ENCODE measurements at regions not wholly inside any gene's neighbourhood (a gene's known extent, or its start where the extent isn't known, plus 50 kb on each side); places are given as distances from the start of the nearest gene placed in this dataset.

DNA sequence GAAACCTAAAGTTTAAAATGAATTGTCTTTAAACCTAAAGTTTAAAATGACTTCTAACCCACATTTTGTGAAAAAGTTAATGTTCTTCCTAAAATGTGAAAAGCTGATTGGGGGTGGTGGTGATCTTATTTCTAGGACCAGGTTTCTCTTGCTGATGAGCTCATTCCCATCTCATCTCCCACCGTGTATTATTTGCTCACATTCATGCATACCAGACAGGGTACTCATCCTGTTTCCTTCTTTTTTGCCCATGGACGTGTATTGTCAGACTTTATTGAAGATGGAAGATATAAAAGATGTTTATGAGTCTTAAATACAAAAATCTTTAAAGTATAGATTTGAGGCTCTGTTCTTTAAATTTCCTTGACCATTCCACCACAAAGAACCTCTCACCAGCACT, 70.1 kb upstream of the MPHOSPH6 start:
- no peak for DNase-seq (ENCODE audit: low read depth)

DNA sequence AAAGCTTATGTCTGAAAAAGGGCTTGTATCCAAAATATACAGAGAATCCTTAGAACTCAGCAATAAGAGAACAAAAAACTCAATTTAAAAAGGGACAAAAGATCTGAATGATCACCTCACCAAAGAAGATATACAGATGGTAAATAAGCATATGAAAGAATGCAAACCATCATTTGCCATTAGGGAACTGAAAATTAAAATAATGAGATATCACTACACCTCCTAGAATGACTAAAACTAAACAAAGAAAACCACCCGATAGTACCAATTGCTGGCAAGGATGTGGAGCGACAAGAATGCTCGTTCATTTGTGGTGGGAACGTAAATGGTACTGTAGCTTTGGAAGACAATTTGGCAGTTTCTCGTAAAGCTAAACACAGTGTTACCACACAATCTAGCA, 66.9 kb upstream of the MPHOSPH6 start:
- DNase-seq (ENCODE audit: low read depth), result no peak

DNA sequence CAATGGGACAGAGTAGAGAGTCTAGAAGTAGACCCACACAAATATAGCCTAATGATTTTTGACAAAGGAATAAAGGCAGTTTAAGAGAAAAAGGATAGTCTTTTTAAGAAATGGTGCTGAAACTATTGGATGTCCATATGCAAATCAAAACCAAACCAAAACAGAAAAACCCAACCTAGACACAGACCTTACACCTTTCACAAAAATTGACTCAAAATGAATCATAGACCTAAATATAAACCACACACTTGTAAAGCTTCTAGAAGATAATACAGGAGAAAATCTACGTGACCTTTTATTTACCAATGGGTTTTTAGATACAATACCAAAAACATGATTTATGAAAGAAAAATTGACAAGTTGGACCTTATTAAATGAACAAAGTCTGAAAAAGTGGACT, 66.4 kb upstream of the MPHOSPH6 start:
- no peak for DNase-seq (ENCODE audit: low read depth)

DNA sequence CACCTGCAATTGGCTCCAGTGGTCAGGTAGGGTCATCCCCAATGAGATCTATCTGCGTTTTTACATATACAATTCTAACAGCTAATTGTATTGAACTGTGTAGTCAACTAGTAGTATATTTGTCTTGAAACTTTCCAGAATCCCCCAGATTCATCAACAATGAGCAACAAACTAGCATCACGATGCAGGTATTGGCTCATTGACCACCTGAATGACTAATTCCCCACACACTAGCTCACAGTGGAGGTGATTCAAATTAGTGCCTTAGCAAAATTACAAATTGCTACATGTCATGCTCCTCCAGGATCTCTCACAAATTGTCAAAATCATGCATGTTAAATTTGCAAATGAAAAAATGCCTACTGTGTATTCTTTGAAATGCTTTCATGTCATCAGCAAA, 62.8 kb upstream of the MPHOSPH6 start:
- DNase-seq (ENCODE audit: low read depth), result no peak

DNA sequence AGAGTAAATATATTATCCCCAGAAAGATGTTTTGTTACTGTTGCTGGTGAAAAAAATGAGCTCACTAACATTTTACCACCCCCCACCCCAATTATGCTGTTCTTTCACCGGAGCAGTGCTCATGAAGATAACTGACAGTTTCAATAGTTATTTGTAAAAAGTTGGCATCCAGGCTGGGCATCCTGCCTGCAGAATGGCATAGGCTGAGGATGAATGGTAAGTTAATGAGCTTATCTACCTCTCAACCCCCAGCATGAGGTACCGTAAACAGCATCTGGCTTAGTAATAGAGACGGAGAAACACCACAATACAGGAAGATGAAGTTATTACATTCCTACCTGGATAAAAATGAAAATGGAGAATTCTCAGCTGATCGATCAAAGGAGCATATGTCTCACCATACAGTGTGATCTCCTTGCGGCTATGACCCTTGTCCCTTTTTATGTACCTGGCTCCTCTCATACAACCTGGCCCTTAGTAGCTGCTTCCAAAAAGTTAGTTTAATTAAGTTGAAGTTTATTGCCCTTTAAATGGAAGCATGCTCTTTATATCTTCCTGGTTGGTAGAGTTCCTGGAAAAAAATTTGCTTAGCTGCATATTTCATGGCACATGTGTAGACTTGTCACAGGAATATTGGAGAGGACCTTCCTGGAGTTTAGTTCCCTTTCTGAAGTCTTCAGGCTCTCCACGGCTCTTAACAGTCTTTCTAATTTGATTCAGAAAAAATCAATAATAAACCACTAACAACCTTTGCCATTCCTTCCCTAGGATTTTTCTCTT, 61.2 kb upstream of the MPHOSPH6 start:
- no peak for DNase-seq (ENCODE audit: low read depth)

- peak; percentile 1 for DNase-seq (ENCODE audit: low read depth)
These were observed 60.0 kb upstream of the MPHOSPH6 start for GRCh38 chr16:82229800-82230619.

DNA sequence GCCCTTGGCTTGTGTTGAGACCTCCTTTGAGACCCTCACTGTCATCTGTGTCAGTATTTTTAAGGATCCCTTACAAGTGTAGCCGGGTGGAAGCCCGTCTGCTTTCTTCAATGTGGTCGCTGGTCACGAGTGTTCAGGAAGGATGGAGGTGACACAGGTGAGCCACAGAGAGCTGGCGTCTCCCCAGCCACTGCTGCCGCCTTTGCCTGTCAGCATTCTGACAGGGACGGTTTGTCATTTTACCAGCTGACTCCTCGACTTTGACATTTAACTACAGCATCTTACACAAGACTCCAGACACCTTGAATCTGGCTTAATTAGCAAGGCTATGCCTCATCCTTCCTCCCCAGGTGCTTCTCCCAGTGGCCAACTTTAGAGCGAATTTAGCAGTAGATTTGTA, 56.3 kb upstream of the MPHOSPH6 start:
- no peak for DNase-seq (ENCODE audit: low read depth)

DNA sequence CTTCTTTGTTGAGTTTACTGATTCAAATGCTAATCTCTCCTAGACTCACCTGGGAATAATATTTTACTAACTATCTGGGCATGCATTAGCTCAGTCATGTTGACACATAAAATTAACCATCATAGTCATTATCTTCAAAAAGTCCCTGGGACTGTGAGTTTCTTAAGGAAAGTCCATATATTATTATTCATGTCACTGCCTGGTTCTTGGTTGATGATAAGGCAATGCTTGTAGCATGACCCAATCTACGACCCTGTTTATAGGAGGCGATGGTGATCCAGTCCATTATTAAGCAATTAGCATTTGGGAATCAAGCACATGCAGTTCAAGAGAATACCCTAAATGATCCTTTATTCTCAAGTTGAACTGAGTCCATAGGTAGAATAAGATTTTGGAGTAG, 54.8 kb upstream of the MPHOSPH6 start:
- no peak for DNase-seq (ENCODE audit: low read depth)

GRCh38 chr16:82220541-82220940, 50.5 kb upstream of the MPHOSPH6 start:
- DNase-seq (ENCODE audit: low read depth), result no peak
